GM10248 (cell line): ENCODE measurements at regions not wholly inside any gene's neighbourhood (a gene's known extent, or its start where the extent isn't known, plus 50 kb on each side); places are given as distances from the start of the nearest gene placed in this dataset.

Source experiments
- CTCF ChIA-PET: fragments of 300-600 bp; sonication (Branson Sonifier 250); formaldehyde crosslinking; extraction: SDS; loops from one replicate; lab custom pipeline; 2021; ENCODE audit warnings: antibody characterized with exemption; lab: Yijun Ruan, JAX
- POLR2A ChIA-PET: fragments of 350-650 bp; sonication (Branson Sonifier 250); formaldehyde crosslinking; extraction: SDS; loops from one replicate; lab custom pipeline; 2020; ENCODE audit warnings: antibody characterized with exemption; lab: Yijun Ruan, JAX
- DNase-seq: peaks from one replicate; pipeline ENCODE4 v3.0.0; 2012; ENCODE audit errors: extremely low spot score
- TF ChIP-seq, protein P1 (sequence below): IDR thresholded peaks from 2 replicates; pipeline ENCODE4 v1.5.1; 2012; ENCODE audit warnings: mild to moderate bottlenecking, low read depth; ENCODE audit errors: extremely low read depth, missing control alignments, control extremely low read depth

- DNase-seq, result no peak
- TF ChIP-seq, protein P1, sequence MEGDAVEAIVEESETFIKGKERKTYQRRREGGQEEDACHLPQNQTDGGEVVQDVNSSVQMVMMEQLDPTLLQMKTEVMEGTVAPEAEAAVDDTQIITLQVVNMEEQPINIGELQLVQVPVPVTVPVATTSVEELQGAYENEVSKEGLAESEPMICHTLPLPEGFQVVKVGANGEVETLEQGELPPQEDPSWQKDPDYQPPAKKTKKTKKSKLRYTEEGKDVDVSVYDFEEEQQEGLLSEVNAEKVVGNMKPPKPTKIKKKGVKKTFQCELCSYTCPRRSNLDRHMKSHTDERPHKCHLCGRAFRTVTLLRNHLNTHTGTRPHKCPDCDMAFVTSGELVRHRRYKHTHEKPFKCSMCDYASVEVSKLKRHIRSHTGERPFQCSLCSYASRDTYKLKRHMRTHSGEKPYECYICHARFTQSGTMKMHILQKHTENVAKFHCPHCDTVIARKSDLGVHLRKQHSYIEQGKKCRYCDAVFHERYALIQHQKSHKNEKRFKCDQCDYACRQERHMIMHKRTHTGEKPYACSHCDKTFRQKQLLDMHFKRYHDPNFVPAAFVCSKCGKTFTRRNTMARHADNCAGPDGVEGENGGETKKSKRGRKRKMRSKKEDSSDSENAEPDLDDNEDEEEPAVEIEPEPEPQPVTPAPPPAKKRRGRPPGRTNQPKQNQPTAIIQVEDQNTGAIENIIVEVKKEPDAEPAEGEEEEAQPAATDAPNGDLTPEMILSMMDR, result no peak
- CTCF ChIA-PET, result no interaction called here
- POLR2A ChIA-PET, result no interaction called here
Observed at GRCh38 chr2:123723706-123724105, 301.4 kb upstream of the CNTNAP5 start.

DNA sequence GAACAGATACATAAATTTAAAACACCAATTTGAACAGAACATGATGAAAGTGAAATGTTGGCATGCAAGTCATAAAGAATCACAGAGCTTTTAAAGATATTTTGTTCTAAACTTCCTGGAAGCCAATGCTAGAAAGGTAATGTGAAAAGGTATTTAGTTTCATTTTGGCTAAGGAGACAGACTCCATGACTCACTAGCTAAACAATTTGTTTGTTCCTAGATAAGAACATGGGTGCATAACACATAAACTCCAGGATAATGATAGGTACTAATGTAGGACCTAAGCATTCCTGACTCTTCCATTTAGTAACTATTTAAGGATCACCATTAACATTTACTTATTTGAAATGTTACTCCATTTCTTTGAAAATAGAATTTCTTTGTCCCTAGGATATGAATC, 292.5 kb upstream of the CNTNAP5 start:
- no peak for DNase-seq
- TF ChIP-seq, protein P1, result no peak
- POLR2A ChIA-PET, result no interaction called here
- CTCF ChIA-PET, result no interaction called here

GRCh38 chr2:123737371-123737770, 287.7 kb upstream of the CNTNAP5 start:
- no peak for DNase-seq
- TF ChIP-seq, protein P1, result no peak
- POLR2A ChIA-PET, result no interaction called here
- CTCF ChIA-PET, result no interaction called here

DNA sequence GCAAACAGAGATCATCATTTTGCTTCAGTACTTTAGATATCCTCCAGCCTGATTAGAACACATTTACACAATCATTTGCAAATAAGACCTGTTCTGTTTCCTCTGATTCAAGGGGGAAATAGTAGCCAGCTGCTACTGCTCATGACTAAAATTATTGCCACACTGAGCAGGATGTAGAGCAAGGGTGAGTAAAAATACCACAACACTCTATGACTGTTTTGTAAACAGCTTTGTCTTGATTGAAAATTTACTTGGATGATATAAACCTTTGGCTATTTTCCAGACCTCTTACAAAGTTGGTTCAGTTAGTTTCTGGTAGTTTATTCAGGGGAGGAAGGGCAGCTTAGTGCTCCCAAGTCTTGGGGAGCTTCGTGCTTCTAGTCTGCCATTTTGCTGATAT, 286.4 kb upstream of the CNTNAP5 start:
- POLR2A ChIA-PET, result no interaction called here
- CTCF ChIA-PET, result interaction anchor here (0.7 to 1.3 kb wide), 2 partner anchors 8 to 27 kb away, joined by 3 read pairs; no protein-coding TSS in a partner anchor
- TF ChIP-seq, protein P1, result no peak
- no peak for DNase-seq

GRCh38 chr2:123746006-123746405, 279.1 kb upstream of the CNTNAP5 start:
- no peak for DNase-seq
- TF ChIP-seq, protein P1, result no peak
- ChIA-PET POLR2A (no interaction called here), CTCF (no interaction called here)

- TF ChIP-seq, protein P1, result no peak
- DNase-seq, result no peak
- POLR2A ChIA-PET, result no interaction called here
- CTCF ChIA-PET, result interaction anchor here (1.0 kb wide), 1 partner anchor 9 kb away, joined by 3 read pairs; no protein-coding TSS in a partner anchor
Observed at GRCh38 chr2:123747326-123747725, 277.8 kb upstream of the CNTNAP5 start.

DNA sequence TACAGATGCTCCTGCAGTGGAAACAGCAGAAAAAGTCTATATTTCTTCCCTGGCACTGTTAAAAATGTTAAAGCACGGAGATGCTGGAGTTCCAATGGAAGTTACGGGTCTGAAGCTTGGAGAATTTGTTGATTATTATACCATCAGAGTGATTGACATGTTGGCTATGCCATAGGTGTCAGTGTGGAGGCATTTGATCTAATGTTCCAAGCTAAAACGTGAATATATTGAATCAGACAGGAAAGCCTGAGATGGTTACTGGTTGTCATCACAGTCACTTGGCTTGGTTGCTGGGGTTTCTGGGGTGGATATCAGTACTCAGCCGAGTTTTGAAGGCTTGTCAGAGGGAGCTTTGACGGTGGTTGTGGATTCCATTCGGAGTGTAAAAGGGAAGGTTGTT, 262.9 kb upstream of the CNTNAP5 start:
- ChIA-PET POLR2A (no interaction called here), CTCF (no interaction called here)
- DNase-seq, result no peak
- TF ChIP-seq, protein P1, result no peak
